ENCODE measurements at regions not wholly inside any gene's neighbourhood (a gene's known extent, or its start where the extent isn't known, plus 50 kb on each side); places are given as distances from the start of the nearest gene placed in this dataset.

DNA sequence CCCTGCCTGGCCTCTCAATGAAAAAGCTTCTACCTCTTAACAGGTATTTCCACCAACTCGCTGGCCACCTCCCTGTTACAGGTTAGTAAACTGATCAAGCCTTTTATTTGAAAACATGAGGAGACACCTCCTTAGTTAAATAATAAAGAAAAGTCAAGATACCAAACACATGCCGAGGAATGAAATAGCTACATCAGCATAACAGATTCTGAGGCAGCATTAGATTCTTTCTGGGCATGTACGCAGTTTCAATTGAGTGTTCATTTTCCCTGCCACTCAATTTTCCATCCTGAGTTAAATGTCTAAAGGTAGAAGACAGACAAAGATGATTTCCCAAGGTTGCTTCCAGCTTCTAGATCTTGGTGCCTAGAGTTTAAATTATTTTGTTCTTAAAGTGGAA, 250.5 kb upstream of the LRTM1 start:
- POLR2A ChIA-PET: no interaction called here
- H3K4me1 Mint-ChIP-seq: no peaks in the 10 kb centered on the region
- ATAC-seq (no peak), DNase-seq (no peak)
- no peak overlapping the region for H3K4me3 Mint-ChIP-seq
- peaks cover 0 to 1% (median 0%) of the 10 kb centered on the region in 9 donors for H3K9me3 Mint-ChIP-seq
- H3K27me3 Mint-ChIP-seq: peaks cover 1 to 7% (median 4%) of the 10 kb centered on the region in 5 donors
- no peaks in the 10 kb centered on the region for H3K36me3 Mint-ChIP-seq
- no peak overlapping the region for H3K27ac Mint-ChIP-seq

DNA sequence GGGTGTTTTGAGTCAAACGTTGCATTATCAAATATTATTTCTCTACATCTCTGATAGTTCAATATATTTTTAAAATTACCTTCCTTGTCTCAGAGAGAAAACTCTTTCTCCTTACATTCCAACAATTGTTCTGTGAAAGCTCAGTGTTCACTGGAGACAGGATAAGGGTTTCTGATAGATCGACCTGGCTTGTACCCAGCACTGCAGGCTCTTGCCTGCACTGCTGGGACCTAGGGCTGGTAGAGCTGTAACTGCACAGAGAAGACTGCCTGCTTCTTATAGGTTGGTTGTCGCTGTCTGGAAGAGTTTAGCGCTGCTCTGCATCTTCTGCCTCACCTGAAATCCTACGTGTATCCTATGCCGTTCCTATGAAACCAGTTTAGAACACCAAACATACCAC, 249.9 kb upstream of the LRTM1 start:
- POLR2A ChIA-PET: no interaction called here
- Mint-ChIP-seq H3K9me3 (peaks cover 0 to 1% (median 0%) of the 10 kb centered on the region in 9 donors), H3K27me3 (peaks cover 1 to 7% (median 4%) of the 10 kb centered on the region in 5 donors), H3K4me1 (no peaks in the 10 kb centered on the region), H3K27ac (no peak overlapping the region), H3K4me3 (no peak overlapping the region), H3K36me3 (no peaks in the 10 kb centered on the region)
- DNase-seq (no peak), ATAC-seq (no peak)

DNA sequence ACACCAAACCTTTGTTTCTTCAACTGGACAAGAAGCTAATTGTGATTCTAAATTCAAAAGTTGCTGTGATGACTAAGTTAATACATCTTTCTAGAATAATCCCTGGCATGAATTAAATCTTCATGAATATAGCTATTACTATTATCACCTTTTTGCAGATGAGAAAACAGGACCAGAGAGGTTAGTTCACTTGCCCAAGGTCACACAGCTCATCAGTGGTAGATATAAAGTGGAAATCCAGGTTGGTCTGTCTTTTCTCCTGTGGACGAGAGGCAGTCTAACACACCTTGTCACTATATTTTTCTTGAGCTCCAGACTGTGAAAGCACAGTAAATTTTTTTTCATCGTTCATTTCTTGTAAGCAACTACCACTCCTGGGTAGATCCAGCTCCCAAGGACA, 247.6 kb upstream of the LRTM1 start:
- POLR2A ChIA-PET: no interaction called here
- Mint-ChIP-seq H3K27ac (no peak overlapping the region), H3K4me3 (no peak overlapping the region), H3K36me3 (no peaks in the 10 kb centered on the region), H3K27me3 (peaks cover 1 to 8% (median 4%) of the 10 kb centered on the region in 5 donors), H3K4me1 (no peaks in the 10 kb centered on the region), H3K9me3 (peaks cover 0 to 7% (median 0%) of the 10 kb centered on the region in 9 donors)
- no peak for ATAC-seq
- no peak for DNase-seq

DNA sequence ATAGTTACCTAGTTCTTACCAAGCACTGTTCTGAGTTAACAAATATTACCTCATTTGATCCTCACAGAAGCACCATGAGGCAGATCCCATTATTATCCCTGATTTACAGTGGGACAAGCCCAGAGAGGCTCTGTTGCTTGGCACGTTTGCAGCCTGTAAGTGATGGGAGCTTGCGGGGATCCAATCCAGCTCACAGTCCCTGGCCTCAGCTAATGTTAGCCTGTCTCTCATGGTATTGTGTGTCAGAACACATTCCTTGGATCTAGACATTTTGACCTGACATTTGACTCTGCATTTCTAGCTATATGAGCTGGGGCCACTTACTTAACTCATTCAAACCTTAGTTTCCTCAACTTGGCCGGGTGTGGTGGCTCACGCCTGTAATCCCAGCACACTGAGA, 246.9 kb upstream of the LRTM1 start:
- no peaks in the 10 kb centered on the region for H3K4me1 Mint-ChIP-seq
- H3K27ac Mint-ChIP-seq: no peak overlapping the region
- DNase-seq: no peak
- no peaks in the 10 kb centered on the region for H3K36me3 Mint-ChIP-seq
- H3K27me3 Mint-ChIP-seq: peaks cover 1 to 7% (median 4%) of the 10 kb centered on the region in 5 donors
- peaks cover 0 to 13% (median 0%) of the 10 kb centered on the region in 9 donors for H3K9me3 Mint-ChIP-seq
- ATAC-seq: no peak
- POLR2A ChIA-PET: no interaction called here
- no peak overlapping the region for H3K4me3 Mint-ChIP-seq

DNA sequence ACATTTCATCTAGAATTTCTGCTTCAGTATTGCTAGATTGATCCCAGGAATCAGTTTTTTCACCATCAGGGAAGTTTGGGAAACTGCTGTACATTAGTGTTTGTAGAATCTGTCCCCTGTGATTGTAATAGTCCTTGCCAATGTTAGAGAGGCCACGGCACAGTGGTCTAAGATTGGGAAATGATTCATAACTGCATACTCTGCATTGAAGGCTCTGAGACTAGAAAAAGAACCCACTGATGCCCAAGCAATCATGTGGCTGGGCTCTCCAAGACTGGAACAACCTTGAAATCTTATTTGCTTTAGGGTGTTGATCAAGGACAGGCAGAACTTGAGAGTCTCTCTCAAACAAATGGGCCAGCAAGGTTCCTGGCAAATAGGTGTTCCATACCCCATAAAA, 245.6 kb upstream of the LRTM1 start:
- peaks cover 0 to 14% (median 1%) of the 10 kb centered on the region in 9 donors for H3K9me3 Mint-ChIP-seq
- DNase-seq: no peak
- H3K27ac Mint-ChIP-seq: no peak overlapping the region
- no peak overlapping the region for H3K4me3 Mint-ChIP-seq
- peaks cover 0 to 5% (median 1%) of the 10 kb centered on the region in 5 donors for H3K27me3 Mint-ChIP-seq
- H3K36me3 Mint-ChIP-seq: no peaks in the 10 kb centered on the region
- ATAC-seq: no peak
- no peaks in the 10 kb centered on the region for H3K4me1 Mint-ChIP-seq
- POLR2A ChIA-PET: interaction anchor here (0.6 kb wide), 1 partner anchor 180 kb away, joined by 6 read pairs; no protein-coding TSS in a partner anchor

DNA sequence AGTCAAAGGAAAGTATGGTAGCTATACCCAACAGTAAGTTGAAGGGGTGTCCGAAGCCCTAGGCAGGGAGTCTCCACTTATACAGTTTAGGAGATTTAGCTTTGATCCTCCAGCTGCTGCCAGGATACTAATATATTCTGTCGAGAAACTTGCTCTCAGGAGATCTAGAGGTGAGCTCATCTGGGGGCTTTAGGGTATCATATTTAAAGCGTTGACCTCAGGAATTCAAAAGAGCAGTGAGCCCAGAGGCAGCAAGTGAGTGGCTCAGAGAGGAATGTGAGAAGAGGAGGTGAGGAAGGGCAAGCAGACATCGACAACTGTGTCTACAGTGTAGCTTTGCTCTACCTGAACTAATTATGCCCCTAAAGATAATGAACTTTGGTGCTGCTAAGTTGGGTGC, 245.1 kb upstream of the LRTM1 start:
- Mint-ChIP-seq H3K4me3 (no peak overlapping the region), H3K4me1 (no peaks in the 10 kb centered on the region), H3K27ac (no peak overlapping the region), H3K27me3 (peaks cover 0 to 6% (median under 1%) of the 10 kb centered on the region in 5 donors), H3K9me3 (peaks cover 0 to 17% (median under 1%) of the 10 kb centered on the region in 9 donors), H3K36me3 (no peaks in the 10 kb centered on the region)
- ATAC-seq: no peak
- DNase-seq: no peak
- POLR2A ChIA-PET: interaction anchor here (0.6 kb wide), 1 partner anchor 179 kb away, joined by 6 read pairs; no protein-coding TSS in a partner anchor

DNA sequence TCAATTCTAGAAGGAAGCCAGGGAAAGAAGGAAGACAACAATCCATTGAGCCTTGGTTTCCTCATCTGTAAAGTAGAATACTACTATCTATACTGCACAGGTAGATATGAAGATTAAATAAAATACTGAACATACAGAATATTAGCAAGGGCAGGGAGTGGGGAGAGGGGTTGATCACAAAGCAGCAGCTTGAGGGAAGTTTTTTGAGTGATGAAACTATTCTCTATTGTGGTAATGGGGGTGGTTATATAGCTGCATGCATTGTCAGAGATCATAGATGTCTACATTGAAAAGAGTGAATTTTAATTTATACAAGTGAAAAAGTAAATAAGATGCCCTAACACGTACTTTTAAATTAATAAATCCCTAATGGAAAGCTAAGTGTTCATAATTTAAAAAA, 242.6 kb upstream of the LRTM1 start:
- H3K36me3 Mint-ChIP-seq: no peaks in the 10 kb centered on the region
- ATAC-seq (no peak), DNase-seq (no peak)
- H3K9me3 Mint-ChIP-seq: peaks cover 0 to 18% (median 5%) of the 10 kb centered on the region in 9 donors
- no peak overlapping the region for H3K4me3 Mint-ChIP-seq
- no peak overlapping the region for H3K27ac Mint-ChIP-seq
- H3K27me3 Mint-ChIP-seq: peaks cover 0 to 10% (median 0%) of the 10 kb centered on the region in 5 donors
- H3K4me1 Mint-ChIP-seq: no peaks in the 10 kb centered on the region
- POLR2A ChIA-PET: no interaction called here

DNA sequence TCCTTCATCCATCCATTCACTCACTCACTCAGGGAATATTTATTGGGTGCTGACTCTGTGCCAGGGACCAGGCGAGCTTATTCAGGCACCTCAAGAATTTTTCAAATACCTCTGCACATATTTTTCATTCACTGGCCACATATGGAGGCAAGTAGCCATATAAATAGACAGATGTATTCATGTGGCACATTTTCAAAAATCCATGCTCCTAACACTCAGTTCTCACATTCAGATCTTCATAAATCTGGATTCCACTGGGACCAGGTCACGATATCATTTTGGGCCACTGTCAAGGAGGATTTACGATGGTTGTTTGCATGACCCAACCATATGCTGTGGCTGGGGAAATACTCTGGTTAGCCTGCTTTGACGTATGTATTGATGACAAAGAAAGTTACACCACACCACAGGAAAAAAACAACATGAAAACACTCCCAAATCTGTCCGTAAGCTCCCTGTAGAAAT, 241.8 kb upstream of the LRTM1 start:
- ATAC-seq: no peak
- no peaks in the 10 kb centered on the region for H3K4me1 Mint-ChIP-seq
- peaks cover 0 to 22% (median 5%) of the 10 kb centered on the region in 9 donors for H3K9me3 Mint-ChIP-seq
- H3K4me3 Mint-ChIP-seq: no peak overlapping the region
- H3K36me3 Mint-ChIP-seq: no peaks in the 10 kb centered on the region
- peaks cover 0 to 10% (median 0%) of the 10 kb centered on the region in 5 donors for H3K27me3 Mint-ChIP-seq
- POLR2A ChIA-PET: no interaction called here
- no peak overlapping the region for H3K27ac Mint-ChIP-seq
- DNase-seq: no peak

GRCh38 chr3:55169161-55169560, 241.3 kb upstream of the LRTM1 start:
- H3K9me3 Mint-ChIP-seq: peaks cover 0 to 22% (median 5%) of the 10 kb centered on the region in 9 donors
- POLR2A ChIA-PET: no interaction called here

DNA sequence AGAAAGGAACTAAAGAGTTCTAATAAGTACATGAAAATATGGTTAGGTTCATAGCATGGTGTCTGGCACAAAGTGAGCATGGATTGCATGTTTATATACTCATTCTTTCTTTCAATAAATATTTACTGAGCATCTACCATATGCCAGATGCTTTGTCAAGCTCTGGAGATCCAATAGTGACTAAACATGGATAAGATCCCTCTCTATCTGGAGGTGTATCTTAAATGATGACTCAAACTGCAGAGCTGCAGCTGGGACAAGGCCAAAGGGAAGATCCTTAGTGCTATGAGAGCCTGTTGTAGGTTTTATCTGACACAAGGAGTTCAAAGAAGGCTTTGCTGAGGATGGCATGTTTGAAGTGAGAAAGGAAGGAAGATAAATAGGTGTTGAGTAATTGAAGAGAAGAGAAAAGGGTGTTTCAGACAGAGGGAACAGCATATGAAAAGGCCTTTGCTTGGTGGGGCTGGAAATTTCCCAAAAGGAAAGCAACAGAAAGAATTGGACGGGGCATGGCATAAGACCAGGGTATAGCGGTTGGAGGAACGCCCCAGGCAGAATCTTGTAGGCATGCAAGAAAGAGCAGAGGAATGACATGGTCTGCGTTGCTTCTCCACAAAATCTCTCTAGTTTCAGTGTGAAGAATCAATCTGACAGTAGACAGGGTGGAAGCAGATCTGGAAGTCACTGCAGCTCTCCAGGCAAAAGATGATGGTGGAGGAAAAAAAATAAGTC, 239.9 kb upstream of the LRTM1 start:
- no peak overlapping the region for H3K4me3 Mint-ChIP-seq
- H3K4me1 Mint-ChIP-seq: no peaks in the 10 kb centered on the region
- peaks cover 0 to 24% (median 5%) of the 10 kb centered on the region in 9 donors for H3K9me3 Mint-ChIP-seq
- POLR2A ChIA-PET: no interaction called here
- H3K27ac Mint-ChIP-seq: no peak overlapping the region
- no peaks in the 10 kb centered on the region for H3K36me3 Mint-ChIP-seq
- no peak for DNase-seq
- peaks cover 0 to 10% (median 0%) of the 10 kb centered on the region in 5 donors for H3K27me3 Mint-ChIP-seq
- no peak for ATAC-seq

More at GRCh38 chr3:55169161-55169560, 241.3 kb upstream of the LRTM1 start:
- Mint-ChIP-seq H3K4me1 (no peaks in the 10 kb centered on the region), H3K36me3 (no peaks in the 10 kb centered on the region), H3K27ac (no peak overlapping the region), H3K27me3 (peaks cover 0 to 10% (median 0%) of the 10 kb centered on the region in 5 donors), H3K4me3 (no peak overlapping the region)
- DNase-seq: no peak
- no peak for ATAC-seq

- H3K27ac Mint-ChIP-seq: no peak overlapping the region
- no peaks in the 10 kb centered on the region for H3K4me1 Mint-ChIP-seq
- ATAC-seq (no peak), DNase-seq (no peak)
- H3K9me3 Mint-ChIP-seq: peaks cover 0 to 24% (median 5%) of the 10 kb centered on the region in 9 donors
- no peaks in the 10 kb centered on the region for H3K36me3 Mint-ChIP-seq
- peaks cover 0 to 10% (median 0%) of the 10 kb centered on the region in 5 donors for H3K27me3 Mint-ChIP-seq
- POLR2A ChIA-PET: no interaction called here
- no peak overlapping the region for H3K4me3 Mint-ChIP-seq
These were observed 239.0 kb upstream of the LRTM1 start for GRCh38 chr3:55166576-55167555.

DNA sequence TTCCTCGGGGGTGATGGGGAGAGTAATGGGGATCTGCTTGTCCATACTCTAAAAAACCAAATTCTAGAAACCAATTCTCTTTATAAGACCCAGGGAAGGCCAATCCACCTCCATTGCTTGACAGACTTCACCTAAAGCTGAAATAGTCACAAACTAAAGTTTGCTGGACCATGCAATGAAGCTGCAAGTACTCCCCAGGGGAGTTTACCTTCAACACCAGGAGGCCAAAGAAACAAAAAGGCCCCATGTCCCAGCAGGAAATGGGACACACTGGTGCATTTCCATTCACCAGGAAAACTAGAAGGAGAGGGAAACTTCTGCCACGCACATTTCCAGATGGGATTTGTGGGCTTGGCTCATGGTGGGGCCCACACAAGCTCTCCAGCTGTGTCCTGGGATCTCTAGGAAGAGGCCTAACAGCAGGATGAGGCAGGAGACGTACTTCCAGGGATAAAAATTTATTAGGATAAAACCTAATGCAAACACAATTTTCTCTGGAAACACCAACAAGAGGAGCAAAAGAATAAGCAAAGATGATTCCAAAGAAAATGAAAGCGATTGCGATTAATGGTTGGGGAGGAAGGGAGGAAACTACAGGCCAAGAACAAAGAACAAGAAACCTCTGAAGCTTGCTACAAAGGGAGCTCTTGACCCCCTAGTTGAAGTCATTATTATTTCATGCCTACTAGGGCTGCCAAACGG, 238.0 kb upstream of the LRTM1 start:
- POLR2A ChIA-PET: no interaction called here
- H3K36me3 Mint-ChIP-seq: no peaks in the 10 kb centered on the region
- no peak overlapping the region for H3K4me3 Mint-ChIP-seq
- no peaks in the 10 kb centered on the region for H3K4me1 Mint-ChIP-seq
- no peak overlapping the region for H3K27ac Mint-ChIP-seq
- DNase-seq: no peak
- ATAC-seq: no peak
- H3K9me3 Mint-ChIP-seq: peaks cover 0 to 24% (median 4%) of the 10 kb centered on the region in 9 donors
- H3K27me3 Mint-ChIP-seq: peaks cover 0 to 5% (median 0%) of the 10 kb centered on the region in 5 donors
